CD4-positive, alpha-beta T cell treated with Interleukin-4 for 4 hours (primary cell): ENCODE measurements at regions not wholly inside any gene's neighbourhood (a gene's known extent, or its start where the extent isn't known, plus 50 kb on each side); places are given as distances from the start of the nearest gene placed in this dataset.

Source experiments
- DNase-seq: peaks from one replicate; pipeline ENCODE4 v3.0.0-alpha.2; 2020

DNA sequence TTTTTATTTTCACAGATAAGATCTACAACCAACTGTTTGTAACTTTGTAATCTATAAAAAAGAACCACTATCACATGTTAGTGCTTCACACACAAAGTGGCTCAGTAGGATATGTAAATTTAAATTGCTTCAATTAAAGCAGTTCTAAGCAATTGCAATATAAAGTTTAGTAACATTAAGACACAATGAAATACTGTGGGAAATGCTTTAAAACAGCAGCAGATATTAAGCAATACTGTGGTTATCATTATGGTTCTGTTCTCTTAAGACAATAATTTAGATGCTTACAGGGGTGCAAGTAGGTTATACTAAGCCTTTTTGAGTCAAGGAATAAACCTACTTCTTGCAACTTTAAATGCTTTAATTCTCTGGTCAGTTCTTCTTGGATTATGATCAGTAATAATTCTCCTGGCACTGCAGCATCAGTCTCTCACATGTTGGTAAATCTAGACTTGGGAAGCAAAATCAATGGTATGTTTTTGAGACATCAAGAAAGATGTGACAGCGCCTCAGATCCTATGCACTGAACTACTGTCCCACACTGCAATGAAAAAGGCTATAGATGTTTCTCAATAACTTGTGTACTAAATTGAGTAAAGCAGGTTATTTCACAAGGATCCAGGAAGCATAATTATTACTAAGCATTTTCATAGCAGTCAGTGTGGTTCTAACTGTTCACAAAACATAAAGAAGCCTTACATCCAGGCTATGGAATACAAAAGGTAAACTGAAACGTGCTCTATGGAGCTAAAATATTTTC lies 338.7 kb upstream of the PDE4D start:
- no peak for DNase-seq

DNA sequence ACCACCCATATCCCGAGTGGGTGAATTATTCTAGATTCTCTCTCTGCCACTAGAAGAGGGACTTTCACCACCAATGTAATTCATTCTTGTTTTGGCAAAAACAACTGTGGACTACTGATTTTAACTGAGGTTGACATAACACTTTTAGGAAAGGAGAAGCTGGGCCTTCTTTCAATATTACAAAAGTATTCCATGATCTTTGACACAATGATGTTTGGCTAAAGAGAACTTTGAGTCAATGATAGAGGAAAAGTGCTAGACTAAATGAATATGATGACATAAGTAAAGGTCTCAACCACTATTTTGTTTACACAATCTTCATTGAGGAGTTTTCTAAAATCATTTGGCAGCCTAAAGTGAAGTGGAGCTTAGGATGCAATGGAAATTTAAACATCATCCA lies 336.9 kb upstream of the PDE4D start:
- no peak for DNase-seq

DNA sequence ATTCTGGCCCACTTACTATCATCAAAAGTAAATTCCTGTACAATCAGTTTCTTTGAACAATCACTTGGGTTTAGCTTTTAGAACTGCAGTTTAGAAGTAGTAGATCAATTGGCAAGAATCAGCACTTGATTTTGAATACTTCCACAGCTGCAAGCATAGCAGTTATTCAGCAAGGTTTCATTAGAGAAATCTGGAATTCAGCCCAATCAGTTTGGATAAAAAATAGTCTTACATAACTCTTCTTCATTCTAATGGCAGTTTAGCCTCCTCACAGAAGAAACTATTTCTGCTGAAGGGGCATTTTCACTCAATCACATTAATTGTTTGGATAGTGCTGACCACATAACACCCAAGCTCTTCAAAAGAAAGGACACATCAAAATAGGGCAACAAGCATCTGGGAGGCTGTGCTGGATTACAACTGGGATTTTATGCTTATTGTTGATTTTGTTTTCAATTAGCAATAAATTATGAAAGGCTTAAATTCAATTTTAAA lies 336.2 kb upstream of the PDE4D start:
- DNase-seq: no peak

DNA sequence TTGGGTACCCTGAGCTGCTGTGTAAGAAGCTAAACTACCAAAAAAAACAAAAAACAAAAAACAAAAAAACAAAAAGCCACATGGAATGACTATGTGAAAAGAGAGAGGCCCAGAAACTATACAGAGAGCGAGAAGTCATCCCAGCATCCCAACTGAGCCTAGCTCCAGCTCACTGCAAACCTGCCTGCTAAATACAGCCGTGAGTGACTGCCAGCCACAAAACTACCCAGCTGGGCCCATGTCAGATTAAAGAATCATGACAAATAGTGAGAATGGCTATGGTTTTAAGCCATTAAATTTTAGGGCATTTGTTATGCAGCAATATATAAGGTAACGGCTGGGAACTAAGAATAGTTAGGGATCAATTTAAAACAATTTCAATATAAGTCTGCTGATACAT lies 335.1 kb upstream of the PDE4D start:
- no peak for DNase-seq

DNA sequence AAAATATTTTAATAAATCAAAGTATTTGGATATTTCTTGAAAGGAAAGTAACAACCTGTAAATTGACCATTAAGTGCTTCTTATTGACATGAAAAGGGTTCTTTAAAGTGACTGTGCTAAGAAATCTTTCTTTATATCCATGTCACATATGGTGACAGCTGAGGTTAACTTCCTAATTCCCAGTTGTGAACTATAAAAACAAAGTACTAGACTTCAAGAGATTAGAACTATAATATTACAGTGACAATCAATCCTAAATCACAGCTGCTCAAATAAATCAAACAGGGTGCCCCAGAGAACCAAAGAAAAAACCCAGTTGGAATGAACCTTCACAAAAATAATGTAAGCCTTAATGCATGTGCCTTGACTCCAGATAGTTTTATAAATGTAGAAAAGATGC lies 332.6 kb upstream of the PDE4D start:
- no peak for DNase-seq

DNA sequence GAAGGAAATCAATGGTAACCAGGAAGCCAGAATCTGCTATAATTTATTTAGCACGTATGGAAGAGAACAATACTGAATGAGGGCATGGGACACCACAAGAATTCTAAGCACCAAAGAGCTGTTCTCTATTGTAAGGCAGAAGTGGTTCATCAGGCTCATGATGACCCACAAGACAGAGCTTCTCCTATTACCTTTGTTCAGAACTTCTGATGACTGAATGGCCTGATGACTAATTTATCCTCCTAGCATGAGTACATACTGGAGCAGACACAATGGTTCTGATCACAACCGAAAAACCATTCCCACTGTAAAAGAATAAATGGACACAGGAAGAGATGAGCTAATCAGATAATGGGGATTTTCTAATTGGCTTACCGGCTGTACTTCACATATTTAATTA lies 329.8 kb upstream of the PDE4D start:
- no peak for DNase-seq

DNA sequence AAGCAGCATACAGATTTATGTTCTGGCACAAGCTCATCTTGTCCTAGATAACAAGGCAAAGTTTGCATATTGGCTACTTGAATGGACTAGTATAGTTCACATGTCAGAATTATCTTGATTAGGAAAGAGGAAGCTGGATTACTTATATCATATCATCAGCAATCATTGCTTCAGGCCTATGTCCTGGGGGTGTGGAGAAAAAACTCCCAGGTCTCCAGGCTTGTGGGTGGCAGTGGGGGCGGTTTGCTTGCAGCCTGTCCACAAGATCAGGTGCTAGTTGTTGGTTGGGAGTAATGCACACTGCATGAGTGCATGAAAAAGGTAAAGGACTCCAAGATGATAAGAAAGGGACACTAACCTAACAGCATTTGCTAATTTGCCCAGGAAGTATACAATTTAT lies 326.4 kb upstream of the PDE4D start:
- DNase-seq: no peak

DNA sequence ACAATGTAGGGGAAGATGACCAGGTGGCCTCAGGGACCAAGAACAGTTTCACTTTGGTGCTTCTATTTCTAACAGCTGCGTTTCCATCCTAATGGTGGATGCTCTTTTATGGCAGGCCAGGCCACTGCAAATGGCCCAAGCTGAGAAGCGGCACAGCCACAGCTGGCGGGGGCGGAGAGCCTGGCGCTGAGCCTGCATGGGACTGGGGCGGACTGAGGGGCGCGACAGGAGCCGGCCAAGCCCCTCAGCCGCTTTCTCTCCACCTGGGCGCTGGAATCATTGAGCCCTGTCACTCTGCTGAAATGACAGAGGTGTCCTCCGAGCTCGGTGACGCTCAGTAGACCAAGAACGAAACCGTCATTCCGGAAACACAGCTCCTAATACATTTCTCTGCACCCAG lies 317.3 kb upstream of the PDE4D start:
- no peak for DNase-seq

DNA sequence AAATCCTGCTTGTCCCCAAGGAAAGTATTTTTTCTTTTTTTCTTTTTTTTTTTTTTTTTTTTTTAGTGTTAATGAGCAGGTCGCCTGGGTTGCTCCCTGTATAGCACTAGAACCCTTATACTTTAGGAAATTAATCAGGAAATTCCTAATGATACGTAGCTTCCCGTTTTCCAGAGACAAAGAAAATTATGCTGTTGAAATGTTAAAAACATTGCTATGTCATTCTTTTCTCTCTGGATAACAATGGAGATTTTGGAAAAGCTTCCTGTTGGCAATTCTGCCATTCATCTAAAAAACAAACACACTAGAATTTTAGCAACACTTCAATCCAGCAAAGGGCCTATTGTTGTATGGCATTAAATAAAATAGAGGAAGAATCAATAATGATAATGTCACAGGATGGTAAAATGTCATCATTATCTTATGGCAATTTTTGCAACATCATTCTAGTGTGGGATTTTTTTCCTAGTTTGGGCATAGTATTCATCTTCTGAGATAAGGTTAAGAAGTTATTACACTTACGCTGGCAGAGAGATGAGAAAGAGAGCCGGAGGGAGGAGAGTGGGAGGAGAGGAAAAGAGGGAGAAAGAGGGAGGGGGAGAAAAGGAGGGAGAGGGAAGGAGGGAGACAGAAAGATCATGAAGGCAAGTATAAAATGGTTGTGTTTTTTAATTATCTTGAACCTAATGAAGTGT lies 315.8 kb upstream of the PDE4D start:
- no peak for DNase-seq

DNA sequence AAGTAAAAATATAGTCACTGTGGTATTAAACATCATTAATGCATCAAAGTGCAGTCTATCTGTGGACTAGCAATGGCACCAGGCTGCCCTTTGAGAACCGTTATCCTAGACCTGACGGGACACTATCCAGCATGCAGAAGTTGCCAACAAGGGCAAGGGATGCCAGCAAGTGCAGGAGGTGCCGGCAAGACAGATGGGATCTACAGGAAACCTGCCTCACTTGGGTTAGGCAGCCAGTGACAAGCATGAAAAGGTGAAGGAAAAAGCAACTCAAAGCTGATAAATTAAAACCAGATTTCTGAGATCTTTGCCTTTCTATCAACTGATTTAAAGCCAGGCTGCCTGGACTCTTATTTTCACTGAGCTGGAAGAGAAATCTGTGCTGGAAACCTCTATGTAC lies 315.2 kb upstream of the PDE4D start:
- no peak for DNase-seq

DNA sequence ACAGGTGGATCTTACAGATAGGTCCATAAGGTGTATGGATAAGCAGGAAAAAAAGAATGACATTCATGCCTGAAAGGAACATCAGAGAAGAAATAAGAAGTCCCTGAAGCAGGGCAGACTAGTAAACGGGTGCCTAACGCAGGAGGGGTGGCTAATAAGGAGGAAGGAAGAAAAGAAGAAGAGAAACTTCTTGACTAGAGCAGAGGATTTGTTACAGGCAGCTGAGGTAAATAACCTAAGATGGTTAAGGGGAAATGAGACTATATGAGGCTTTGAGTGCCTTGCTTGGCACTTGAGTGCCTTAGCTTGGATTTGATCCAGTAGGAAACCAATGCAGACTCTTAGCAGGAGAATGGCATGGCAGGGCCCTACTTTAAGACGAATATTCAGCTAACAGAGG lies 313.5 kb upstream of the PDE4D start:
- no peak for DNase-seq

DNA sequence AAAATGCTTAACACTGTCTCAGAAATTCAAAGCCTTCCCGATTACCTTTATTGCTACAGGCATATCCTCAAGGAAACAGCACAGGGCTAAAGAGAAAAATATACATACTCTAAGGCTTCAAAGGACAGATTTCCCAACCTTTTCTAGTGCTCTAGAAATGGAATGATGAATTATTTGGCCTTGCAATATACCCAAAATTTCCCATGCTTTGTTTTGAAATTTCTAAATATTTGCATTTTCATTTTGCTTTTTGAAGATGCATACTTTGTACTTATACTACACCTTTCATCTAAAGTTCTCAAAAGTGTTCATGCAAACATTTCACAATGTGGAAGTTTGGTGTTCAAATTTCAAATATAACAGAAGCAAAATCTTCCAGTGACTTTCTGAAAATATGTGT lies 312.7 kb upstream of the PDE4D start:
- DNase-seq: no peak

DNA sequence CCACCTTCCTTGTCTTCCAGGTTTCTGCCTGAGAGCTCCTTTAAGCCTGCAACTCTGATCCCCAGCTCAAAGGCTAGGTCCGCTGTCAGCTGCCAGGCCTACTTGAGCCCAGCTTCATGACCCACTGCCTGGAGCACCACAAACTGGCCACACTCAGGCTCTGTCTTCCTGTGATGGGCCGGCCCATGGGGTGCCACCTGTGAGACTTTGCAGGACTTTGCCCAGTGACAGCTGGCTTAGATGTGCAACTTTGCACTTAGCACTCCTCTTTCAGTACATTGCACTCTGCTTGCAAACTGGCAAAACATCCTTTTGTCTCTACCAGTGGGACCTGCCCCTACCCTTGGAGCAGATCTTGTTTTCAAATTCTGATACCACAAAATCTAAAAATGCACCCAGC lies 311.5 kb upstream of the PDE4D start:
- no peak for DNase-seq

DNA sequence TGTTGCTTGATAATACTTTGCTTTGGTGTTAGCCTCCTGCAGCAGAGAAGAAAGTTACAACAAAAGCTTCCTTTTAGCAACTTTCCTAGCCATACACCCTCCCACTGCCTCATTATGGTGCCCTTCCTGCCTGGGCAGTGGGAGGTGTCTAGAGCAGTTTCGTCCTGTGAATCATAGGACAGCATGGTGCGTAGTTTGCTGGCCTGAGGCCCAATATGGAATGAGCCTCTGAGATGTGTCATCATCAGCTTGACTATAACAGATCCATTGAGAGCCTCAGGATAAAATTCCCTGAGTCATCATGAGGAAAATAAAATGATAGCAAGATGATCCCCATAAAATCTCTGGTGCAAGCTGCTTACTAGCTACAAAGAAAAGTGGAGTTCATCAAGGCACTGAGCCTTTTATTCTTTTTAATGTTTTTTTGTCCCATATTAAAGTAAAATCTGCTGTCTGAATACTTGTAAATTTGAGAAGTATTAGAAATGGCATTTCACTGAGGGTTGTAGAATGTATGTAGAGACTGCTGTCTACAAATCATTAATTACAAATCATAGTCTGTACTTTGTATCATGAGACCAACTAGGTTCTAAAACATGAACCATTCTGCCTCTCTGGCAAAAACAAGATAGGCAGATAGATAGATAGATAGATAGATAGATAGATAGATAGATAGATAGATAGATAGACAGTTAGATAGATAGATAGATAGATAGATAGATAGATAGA lies 303.0 kb upstream of the PDE4D start:
- no peak for DNase-seq

DNA sequence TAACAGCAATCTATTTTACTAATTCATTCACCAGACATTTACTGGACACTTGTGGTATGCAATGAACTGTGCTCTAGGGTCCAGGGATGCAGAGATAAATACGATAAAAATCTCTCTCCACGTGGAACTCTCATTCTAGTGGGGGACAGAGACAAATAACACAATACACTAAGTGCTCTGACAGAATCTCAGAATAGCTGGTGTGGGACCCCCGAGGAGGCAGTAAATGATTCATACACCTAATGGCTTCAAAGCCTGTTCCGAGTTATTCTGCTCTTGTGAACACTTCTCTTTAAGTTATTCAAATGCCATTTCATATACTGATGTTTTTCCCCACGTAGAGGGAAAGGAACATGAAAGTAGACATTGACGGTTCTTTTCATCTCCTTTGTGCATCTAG lies 302.0 kb upstream of the PDE4D start:
- no peak for DNase-seq

DNA sequence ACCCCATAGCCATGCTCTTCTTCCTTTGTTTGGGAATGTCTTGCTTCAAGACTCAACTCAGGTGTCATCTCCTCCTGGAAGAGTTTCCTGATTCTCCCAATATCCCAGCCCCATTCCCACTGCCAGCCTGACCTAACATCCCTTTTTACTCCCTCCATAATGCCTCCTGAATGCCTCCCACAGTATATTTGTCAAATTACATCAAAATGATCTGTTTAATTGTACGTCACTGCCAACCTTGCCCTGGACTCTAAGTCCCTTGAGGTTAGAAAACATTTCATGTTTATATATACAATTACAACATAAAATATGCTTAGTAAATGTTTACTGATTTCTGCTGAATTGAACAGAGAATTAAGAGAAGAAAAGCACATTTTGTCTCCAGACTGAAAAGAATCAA lies 301.6 kb upstream of the PDE4D start:
- DNase-seq: no peak

DNA sequence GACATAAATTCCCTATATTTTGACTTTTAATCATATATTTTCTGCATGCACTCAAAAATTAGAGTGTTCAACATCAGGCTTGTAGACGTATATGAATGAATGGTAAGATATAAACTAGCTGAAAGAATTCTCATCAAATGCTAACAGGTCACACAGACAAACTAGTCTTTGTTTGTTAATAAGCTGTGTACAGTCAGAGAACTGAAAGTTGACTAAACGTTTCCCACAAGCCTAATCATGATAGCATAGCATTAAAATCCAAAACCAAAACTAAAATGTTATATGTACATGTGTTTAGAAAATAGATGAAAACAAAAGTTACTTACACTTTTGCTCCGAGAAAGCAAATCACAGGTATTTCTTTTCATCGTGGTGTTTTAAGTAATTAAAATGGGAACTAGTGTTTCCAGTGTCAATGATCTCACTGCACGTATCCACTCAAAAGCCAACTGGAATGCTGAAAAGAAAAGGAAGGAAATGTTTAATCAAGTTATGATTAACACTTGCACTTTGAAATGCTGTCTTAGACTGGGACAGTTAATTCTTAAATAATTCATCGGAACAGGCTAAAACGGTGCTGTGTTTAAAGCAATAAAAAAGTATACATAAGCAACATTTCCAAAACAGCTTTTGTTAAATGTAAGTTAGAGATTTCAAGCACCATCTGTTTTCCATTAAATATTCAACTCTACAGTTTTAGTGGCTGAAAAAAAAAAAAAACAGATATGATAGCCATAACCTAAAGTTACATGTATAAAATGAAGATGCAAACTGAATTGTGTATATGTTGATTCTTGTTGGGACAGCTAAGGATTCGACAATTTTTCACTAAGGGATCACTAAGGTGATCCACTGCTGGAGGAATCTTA lies 291.9 kb upstream of the PDE4D start:
- no peak for DNase-seq

DNA sequence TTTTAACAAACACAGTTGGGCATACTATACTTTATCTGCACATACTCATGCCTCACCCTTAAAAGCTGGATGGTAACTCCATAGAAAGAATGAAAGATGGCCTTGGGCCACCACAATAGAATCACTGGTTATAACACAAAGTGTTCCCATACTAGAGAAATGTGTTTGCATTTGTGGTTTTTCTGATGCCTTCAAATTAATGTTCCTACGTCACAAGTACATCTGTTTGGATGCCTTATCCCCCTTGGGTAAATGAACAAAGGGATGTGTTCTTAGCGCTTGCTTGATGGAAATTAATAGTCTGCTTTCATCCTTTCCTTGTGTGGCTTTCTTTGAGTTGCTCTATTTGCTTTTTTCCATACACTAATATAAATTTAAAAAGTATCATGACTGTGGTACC lies 291.1 kb upstream of the PDE4D start:
- DNase-seq: no peak

DNA sequence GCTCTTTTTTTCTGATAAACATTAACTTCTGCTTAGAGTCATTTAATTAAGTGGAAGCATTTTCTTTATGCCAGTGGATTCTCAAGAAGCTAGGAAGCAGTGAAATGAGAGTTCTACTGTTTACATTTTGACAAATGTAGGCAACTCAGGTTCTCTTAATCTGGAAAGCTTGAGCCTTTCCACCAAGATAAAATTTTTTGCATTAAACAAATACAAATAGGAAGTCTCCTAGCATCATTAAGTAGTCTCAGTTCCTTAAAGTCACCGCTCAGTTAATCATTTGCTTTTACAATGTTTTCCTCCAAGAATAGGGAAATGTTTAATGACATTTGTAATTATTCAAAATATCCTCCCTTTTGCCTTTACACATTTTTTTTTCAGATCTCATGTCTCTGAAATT lies 290.4 kb upstream of the PDE4D start:
- DNase-seq: no peak

DNA sequence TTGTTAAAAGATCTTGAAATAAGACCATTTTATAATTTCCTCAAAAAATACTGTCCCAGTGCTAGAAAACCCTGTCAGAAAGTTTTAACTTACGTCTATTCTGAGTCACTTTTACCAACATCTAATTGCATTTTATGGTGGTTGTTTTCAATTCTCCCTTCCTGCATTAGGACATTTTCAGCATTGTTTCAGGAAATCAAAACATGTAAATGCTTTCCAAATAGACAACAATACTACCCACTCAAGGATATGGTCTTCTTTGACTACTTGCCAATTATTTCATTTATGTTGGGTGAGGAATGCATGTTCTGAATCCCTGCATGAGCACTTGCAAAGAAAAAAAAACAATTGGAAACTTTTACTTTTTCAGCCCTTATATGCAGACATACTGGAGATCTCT lies 284.6 kb upstream of the PDE4D start:
- no peak for DNase-seq

DNA sequence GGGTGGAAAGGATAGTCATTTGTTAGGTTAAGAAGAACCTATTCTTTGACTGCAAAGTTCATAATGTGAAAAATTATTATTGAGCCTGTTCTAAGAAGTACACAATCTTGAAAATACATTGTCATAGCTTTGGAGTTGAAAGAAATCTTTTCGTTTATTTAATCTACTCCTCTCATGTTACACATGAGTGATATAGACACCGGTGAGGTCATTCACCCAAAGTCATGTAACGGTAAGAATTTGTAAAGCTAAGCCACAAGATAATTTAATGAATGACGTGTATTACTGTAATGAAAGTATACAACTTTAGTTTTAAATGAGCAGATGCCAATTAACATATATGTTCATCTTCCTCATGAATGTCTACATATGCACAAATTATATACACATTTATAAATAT lies 284.1 kb upstream of the PDE4D start:
- DNase-seq: no peak

DNA sequence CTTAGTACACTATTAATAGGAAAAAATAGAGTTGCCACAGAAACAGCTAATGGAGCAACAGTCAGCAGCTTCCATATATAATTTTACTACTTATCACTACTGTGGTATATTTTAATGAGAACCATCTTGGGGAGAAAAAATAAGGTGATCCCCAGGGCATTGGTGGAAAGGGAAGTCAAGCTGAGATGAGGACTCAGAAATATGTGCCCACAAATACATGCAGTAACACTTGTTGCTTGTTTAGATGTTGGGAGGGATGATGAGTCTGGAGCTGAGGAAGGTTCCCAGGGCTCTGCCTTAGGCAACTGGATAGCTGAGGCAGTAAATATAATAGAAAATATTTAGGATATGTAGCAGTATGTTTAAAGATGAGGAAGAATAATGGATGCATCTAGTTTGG lies 280.1 kb upstream of the PDE4D start:
- no peak for DNase-seq

DNA sequence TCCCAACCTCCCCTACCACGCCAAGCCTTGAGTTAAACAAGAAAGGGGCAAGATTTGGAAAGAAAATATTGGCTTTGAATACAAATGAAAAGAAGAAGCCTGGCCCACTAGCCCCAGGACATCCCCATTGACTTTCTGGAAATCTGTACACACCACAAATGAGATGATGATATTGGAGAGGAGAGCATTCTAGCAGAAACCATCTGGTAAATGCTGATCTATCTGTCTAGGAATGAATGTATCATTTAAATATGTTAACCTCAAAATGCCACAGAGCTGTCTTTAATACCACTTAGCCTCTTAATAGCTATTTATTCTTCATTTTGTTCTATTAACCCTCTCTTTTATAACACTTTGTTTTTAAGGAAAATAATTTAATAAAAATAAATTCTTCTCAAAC lies 270.2 kb upstream of the PDE4D start:
- no peak for DNase-seq
